BLaER1 treated with 17β-estradiol and CSF1 and Interleukin-3, amounts not matched to agents 10 nM and 100 nM (cell line): ENCODE measurements at regions not wholly inside any gene's neighbourhood (a gene's known extent, or its start where the extent isn't known, plus 50 kb on each side); places are given as distances from the start of the nearest gene placed in this dataset.
"Not testable (repeated sequence)": the region's sequence is repeated elsewhere in the genome, so short reads cannot be mapped to it uniquely, and the experiment has no call there.

Experiments
- H3K27ac ChIP-seq, 11 experiments: shearing (Covaris generic); formaldehyde crosslinking; 2 replicates each; pipeline ENCODE4 v1.8.1; 2022
- H3K27me3 ChIP-seq, 11 experiments: shearing (Covaris generic); formaldehyde crosslinking; 2 replicates each; pipeline ENCODE4 v1.8.1; 2022
- H3K36me3 ChIP-seq, 11 experiments: shearing (Covaris generic); formaldehyde crosslinking; 2 replicates each; pipeline ENCODE4 v1.8.1; 2022
- H3K4me1 ChIP-seq, 10 experiments: shearing (Covaris generic); formaldehyde crosslinking; 2 replicates each; pipeline ENCODE4 v1.8.1; 2022
- H3K4me2 ChIP-seq, 11 experiments: shearing (Covaris generic); formaldehyde crosslinking; 2 replicates each; pipeline ENCODE4 v1.8.1; 2022
- H3K4me3 ChIP-seq, 10 experiments: shearing (Covaris generic); formaldehyde crosslinking; 2 replicates each; pipeline ENCODE4 v1.8.1; 2022
- H3K9ac ChIP-seq, 11 experiments: shearing (Covaris generic); formaldehyde crosslinking; 2 replicates each; pipeline ENCODE4 v1.8.1; 2022
- H3K9me3 ChIP-seq, 11 experiments: shearing (Covaris generic); formaldehyde crosslinking; replicated peaks in 1 of 11; 2 replicates each; pipeline ENCODE4 v1.8.1; 2022
- H4K20me1 ChIP-seq, 11 experiments: shearing (Covaris generic); formaldehyde crosslinking; 2 replicates each; pipeline ENCODE4 v1.8.1; 2022
- Cebpa-rat ChIP-seq, 11 experiments: shearing (Covaris generic); IDR thresholded peaks; 2 replicates each; pipeline ENCODE4 v1.8.1; 2022

DNA sequence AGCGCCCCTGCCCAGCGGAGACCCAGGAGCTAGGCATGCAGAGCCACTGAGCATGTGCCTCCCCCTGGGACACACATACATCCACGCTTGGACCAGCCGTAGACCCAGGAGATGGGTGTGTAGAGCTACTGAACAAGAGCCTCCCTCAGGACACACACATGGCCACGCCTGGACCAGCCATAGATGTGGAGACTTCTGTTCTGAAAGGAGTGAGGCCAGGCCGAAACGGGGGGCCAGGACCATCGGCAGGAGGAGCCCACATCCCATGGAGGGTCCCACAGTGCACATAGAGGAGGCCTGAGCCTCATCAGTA lies 340.4 kb downstream of the TCERG1L start:
- no peak overlapping the region for H3K4me2 ChIP-seq

GRCh38 chr10:130973127-130973839 lies 338.2 kb downstream of the TCERG1L start:
- H3K4me3 ChIP-seq: no peak overlapping the region
- no peak overlapping the region for H3K4me2 ChIP-seq
- no peaks in the 10 kb centered on the region for H3K27me3 ChIP-seq
- no peak for TF ChIP-seq Cebpa-rat (IDR thresholded peaks at IDR 0.05)
- no peaks in the 10 kb centered on the region for H4K20me1 ChIP-seq
- no peak overlapping the region for H3K27ac ChIP-seq
- no peaks in the 10 kb centered on the region for H3K36me3 ChIP-seq
- H3K9me3 ChIP-seq: peaks cover 0 to 31% (median 20%) of the 10 kb centered on the region in 11 experiments; a peak in 15 of 22 replicates
- H3K4me1 ChIP-seq: peaks cover under 1 to 5% (median 4%) of the 10 kb centered on the region in 10 experiments; a peak in 17 of 20 replicates
- no peak overlapping the region for H3K9ac ChIP-seq

More for the DNA sequence above, 340.4 kb downstream of the TCERG1L start:
- Histone ChIP-seq H3K9ac (no peak overlapping the region), H3K4me1 (peaks cover 8 to 15% (median 11%) of the 10 kb centered on the region in 10 experiments; a peak in 18 of 20 replicates), H3K27me3 (no peaks in the 10 kb centered on the region), H4K20me1 (no peaks in the 10 kb centered on the region), H3K27ac (no peak overlapping the region), H3K9me3 (peaks cover 0 to 31% (median 20%) of the 10 kb centered on the region in 11 experiments; a peak in 14 of 22 replicates), H3K36me3 (no peaks in the 10 kb centered on the region), H3K4me3 (no peak overlapping the region)
- no peak for TF ChIP-seq Cebpa-rat (IDR thresholded peaks at IDR 0.05)

DNA sequence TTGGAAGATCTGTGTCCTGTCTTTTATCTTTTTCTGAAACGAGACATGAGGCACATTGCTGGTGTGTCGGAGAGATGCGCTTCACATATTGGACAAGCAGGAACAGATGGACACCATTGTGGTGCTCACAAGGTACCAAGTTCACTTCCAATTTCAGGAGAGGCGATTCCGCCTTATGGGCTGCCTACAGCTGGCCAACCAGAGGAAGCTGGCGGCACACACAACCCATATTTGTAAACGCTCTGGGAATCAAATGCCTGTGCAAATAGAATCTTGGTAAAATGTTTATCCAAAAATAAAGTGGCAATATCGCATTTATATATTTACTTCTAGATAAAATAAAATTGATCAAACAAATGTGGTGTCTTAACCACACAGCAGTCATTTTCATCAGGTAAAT lies 337.4 kb downstream of the TCERG1L start:
- Histone ChIP-seq H4K20me1 (no peaks in the 10 kb centered on the region), H3K27me3 (no peaks in the 10 kb centered on the region), H3K9ac (no peak overlapping the region), H3K4me3 (no peak overlapping the region), H3K4me2 (no peak overlapping the region), H3K4me1 (no peaks in the 10 kb centered on the region), H3K27ac (no peak overlapping the region), H3K36me3 (no peaks in the 10 kb centered on the region), H3K9me3 (peaks cover 0 to 31% (median 20%) of the 10 kb centered on the region in 11 experiments; a peak in 15 of 22 replicates)
- no peak for TF ChIP-seq Cebpa-rat (IDR thresholded peaks at IDR 0.05)

DNA sequence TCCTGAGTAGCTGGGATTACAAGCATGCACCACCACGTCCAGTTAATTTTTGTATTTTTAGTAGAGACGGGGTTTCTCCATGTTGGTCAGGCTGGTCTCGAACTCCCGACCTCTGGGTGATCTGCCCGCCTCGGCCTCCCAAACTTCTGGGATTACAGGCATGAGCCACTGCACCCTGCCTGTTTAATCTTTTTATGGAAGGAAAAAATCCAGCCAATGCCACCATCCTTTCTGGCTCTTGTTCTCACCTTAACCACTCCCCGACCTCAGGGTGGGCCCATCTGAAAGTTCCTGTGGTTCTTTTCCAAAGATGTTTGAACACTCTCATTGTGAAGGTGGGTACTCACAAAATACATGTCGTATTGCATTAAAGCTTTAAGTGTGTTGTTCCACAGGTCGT lies 336.2 kb downstream of the TCERG1L start:
- H3K4me2 ChIP-seq, H3K4me1 ChIP-seq, H4K20me1 ChIP-seq, H3K4me3 ChIP-seq, H3K36me3 ChIP-seq, H3K27me3 ChIP-seq, H3K27ac ChIP-seq, H3K9ac ChIP-seq: not testable (repeated sequence)
- peaks cover 0 to 30% (median 20%) of the 10 kb centered on the region in 11 experiments; a peak in 15 of 22 replicates for H3K9me3 ChIP-seq

GRCh38 chr10:130982802-130983201 lies 328.7 kb downstream of the TCERG1L start:
- no peak for TF ChIP-seq Cebpa-rat (IDR thresholded peaks at IDR 0.05)

DNA sequence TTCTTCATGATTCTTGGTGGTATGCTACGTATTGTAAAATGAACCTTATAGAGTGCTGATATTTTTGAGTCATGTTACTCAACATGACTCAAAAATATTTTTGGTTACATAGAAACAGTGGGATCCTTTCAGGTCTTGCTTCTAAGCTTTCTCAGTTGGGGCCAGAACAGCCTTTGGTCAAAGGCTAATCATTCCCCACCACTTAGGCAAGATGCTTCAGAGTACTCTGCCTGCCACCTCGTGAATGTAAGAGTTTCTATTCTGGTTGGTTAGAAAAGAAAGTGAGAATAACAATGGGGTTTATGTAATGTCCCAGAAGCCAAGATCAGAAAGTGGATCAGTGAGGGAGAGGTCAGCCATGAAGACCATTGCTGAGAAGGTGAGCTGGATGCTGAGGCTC lies 327.8 kb downstream of the TCERG1L start:
- H4K20me1 ChIP-seq: no peaks in the 10 kb centered on the region

More at GRCh38 chr10:130982802-130983201, 328.7 kb downstream of the TCERG1L start:
- peaks cover 6 to 48% (median 43%) of the 10 kb centered on the region in 10 experiments; a peak in 17 of 20 replicates for H3K4me1 ChIP-seq
- 0 out of 22 replicates have a peak overlapping the region, but pooled peaks of 2 of the 11 experiments have one; percentile 18 to 45 for H3K4me2 ChIP-seq
- no peak overlapping the region for H3K4me3 ChIP-seq
- H3K36me3 ChIP-seq: no peaks in the 10 kb centered on the region
- peaks cover 10 to 15% (median 11%) of the 10 kb centered on the region in 11 experiments for H3K9me3 ChIP-seq
- H4K20me1 ChIP-seq: no peaks in the 10 kb centered on the region
- H3K9ac ChIP-seq: no peak overlapping the region
- no peaks in the 10 kb centered on the region for H3K27me3 ChIP-seq
- peak overlapping the region in 8 of 11 experiments; percentile 12 to 71 (median 59); a peak in 15 of 22 replicates for H3K27ac ChIP-seq

GRCh38 chr10:130984686-130985085 lies 326.8 kb downstream of the TCERG1L start:
- H3K4me1 ChIP-seq: peaks cover 11 to 67% (median 62%) of the 10 kb centered on the region in 10 experiments
- H3K9me3 ChIP-seq: peaks cover 10 to 15% (median 11%) of the 10 kb centered on the region in 11 experiments
- no peak overlapping the region for H3K9ac ChIP-seq
- H3K27ac ChIP-seq: peak overlapping the region in 8 of 11 experiments; percentile 23 to 67 (median 52); a peak in 10 of 22 replicates
- H4K20me1 ChIP-seq: no peaks in the 10 kb centered on the region
- peak overlapping the region in 9 of 11 experiments; percentile 9 to 80 (median 41); a peak in 13 of 22 replicates for H3K4me2 ChIP-seq
- TF ChIP-seq Cebpa-rat (IDR thresholded peaks at IDR 0.05): no peak
- H3K36me3 ChIP-seq: no peaks in the 10 kb centered on the region
- no peaks in the 10 kb centered on the region for H3K27me3 ChIP-seq
- no peak overlapping the region for H3K4me3 ChIP-seq

More for the DNA sequence above, 327.8 kb downstream of the TCERG1L start:
- Histone ChIP-seq H3K9me3 (peaks cover 10 to 15% (median 11%) of the 10 kb centered on the region in 11 experiments), H3K27ac (peak overlapping the region in 8 of 11 experiments; percentile 55 to 72 (median 66); a peak in 17 of 22 replicates), H3K4me3 (no peak overlapping the region), H3K27me3 (no peaks in the 10 kb centered on the region), H3K36me3 (no peaks in the 10 kb centered on the region), H3K9ac (peak overlapping the region in 3 of 11 experiments; percentile 9 to 50 (median 46); a peak in 3 of 22 replicates), H3K4me1 (peaks cover 6 to 58% (median 52%) of the 10 kb centered on the region in 10 experiments; a peak in 17 of 20 replicates), H3K4me2 (peak overlapping the region; percentile 8 to 77 (median 55); a peak in 21 of 22 replicates)
- no peak for TF ChIP-seq Cebpa-rat (IDR thresholded peaks at IDR 0.05)

GRCh38 chr10:130985158-130985753 lies 326.3 kb downstream of the TCERG1L start:
- peaks cover 10 to 15% (median 11%) of the 10 kb centered on the region in 11 experiments for H3K9me3 ChIP-seq
- TF ChIP-seq Cebpa-rat (IDR thresholded peaks at IDR 0.05): no peak
- H4K20me1 ChIP-seq: no peaks in the 10 kb centered on the region
- no peak overlapping the region for H3K9ac ChIP-seq
- no peaks in the 10 kb centered on the region for H3K36me3 ChIP-seq
- H3K27me3 ChIP-seq: no peaks in the 10 kb centered on the region
- H3K4me1 ChIP-seq: peaks cover 15 to 73% (median 68%) of the 10 kb centered on the region in 10 experiments
- H3K27ac ChIP-seq: peak overlapping the region in 4 of 11 experiments; percentile 25 to 67 (median 57); a peak in 6 of 22 replicates
- H3K4me2 ChIP-seq: peak overlapping the region in 9 of 11 experiments; percentile 9 to 90 (median 45); a peak in 12 of 22 replicates
- no peak overlapping the region for H3K4me3 ChIP-seq

DNA sequence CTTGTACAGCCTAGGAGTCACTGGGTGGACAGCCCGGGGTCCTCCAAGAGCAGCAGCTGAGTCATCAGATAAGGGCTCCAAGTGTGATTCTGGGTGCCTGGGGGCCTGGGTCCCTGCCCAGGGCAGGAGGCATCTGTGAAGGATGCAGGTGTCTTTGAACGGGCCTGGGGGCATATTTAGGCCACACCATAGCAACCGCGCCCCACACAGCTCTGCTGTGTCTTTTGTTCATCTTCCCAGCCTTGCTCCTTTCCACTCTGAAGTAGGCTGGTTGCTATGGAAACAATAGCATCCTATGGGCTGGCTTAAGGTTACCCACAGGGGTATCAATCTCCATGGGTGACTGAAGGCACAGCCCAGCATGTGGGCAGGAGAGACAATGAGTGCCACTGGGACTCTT lies 324.7 kb downstream of the TCERG1L start:
- H3K27ac ChIP-seq: peak overlapping the region in 6 of 11 experiments; percentile 25 to 45 (median 31); a peak in 7 of 22 replicates
- peak overlapping the region in 9 of 11 experiments; percentile 70 to 90 (median 86); a peak in 17 of 22 replicates for H3K4me2 ChIP-seq
- no peaks in the 10 kb centered on the region for H3K27me3 ChIP-seq
- no peaks in the 10 kb centered on the region for H3K36me3 ChIP-seq
- no peak for TF ChIP-seq Cebpa-rat (IDR thresholded peaks at IDR 0.05)
- H3K4me3 ChIP-seq: no peak overlapping the region
- no peak overlapping the region for H3K9ac ChIP-seq
- peaks cover 10 to 15% (median 11%) of the 10 kb centered on the region in 11 experiments for H3K9me3 ChIP-seq
- no peaks in the 10 kb centered on the region for H4K20me1 ChIP-seq
- peaks cover 15 to 89% (median 83%) of the 10 kb centered on the region in 10 experiments for H3K4me1 ChIP-seq
